GM21717 (cell line): ENCODE measurements at regions not wholly inside any gene's neighbourhood (a gene's known extent, or its start where the extent isn't known, plus 50 kb on each side); places are given as distances from the start of the nearest gene placed in this dataset.
A peak's percentile ranks its signal among the peaks of the same experiment; 100 is the strongest.
"Not testable (repeated sequence)": the region's sequence is repeated elsewhere in the genome, so short reads cannot be mapped to it uniquely, and the experiment has no call there.

Source experiments
- ATAC-seq: cut with Tn5 transposase; IDR thresholded peaks from one replicate; pipeline ENCODE4 v1.9.1; 2021; ENCODE audit warnings: mild to moderate bottlenecking, moderate library complexity; ENCODE audit not compliant: unreplicated experiment

GRCh38 chr2:207438414-207439126 lies 91.2 kb upstream of the CREB1 start:
- ATAC-seq, result no peak

- not testable (repeated sequence) for ATAC-seq
Observed at GRCh38 chr2:207439881-207440280, 89.9 kb upstream of the CREB1 start.

GRCh38 chr2:207444756-207445155 lies 85.0 kb upstream of the CREB1 start:
- no peak for ATAC-seq

- no peak for ATAC-seq
Observed at GRCh38 chr2:207446653-207447052, 83.1 kb upstream of the CREB1 start.

GRCh38 chr2:207448006-207448405 lies 81.8 kb upstream of the CREB1 start:
- ATAC-seq, result no peak

GRCh38 chr2:207449642-207450165 lies 80.1 kb upstream of the CREB1 start:
- no peak for ATAC-seq

GRCh38 chr2:207450186-207450585 lies 79.6 kb upstream of the CREB1 start:
- ATAC-seq, result no peak

- no peak for ATAC-seq
Observed at GRCh38 chr2:207458582-207458981, 71.2 kb upstream of the CREB1 start.

GRCh38 chr2:207459990-207460757 lies 69.6 kb upstream of the CREB1 start:
- peak; percentile 94 for ATAC-seq

- ATAC-seq, result no peak
Observed at GRCh38 chr2:207463433-207463832, 66.3 kb upstream of the CREB1 start.

GRCh38 chr2:207464007-207464406 lies 65.8 kb upstream of the CREB1 start:
- no peak for ATAC-seq

GRCh38 chr2:207465894-207466293 lies 63.9 kb upstream of the CREB1 start:
- no peak for ATAC-seq

- ATAC-seq, result peak; percentile 90
Observed at GRCh38 chr2:207467716-207468347, 61.9 kb upstream of the CREB1 start.

GRCh38 chr2:207468488-207468887 lies 61.3 kb upstream of the CREB1 start:
- no peak for ATAC-seq

- no peak for ATAC-seq
Observed at GRCh38 chr2:207469451-207469850, 60.3 kb upstream of the CREB1 start.

- ATAC-seq, result no peak
Observed at GRCh38 chr2:207469943-207470729, 59.6 kb upstream of the CREB1 start.

GRCh38 chr2:207471261-207471660 lies 58.5 kb upstream of the CREB1 start:
- ATAC-seq, result no peak

GRCh38 chr2:207472343-207473048 lies 57.3 kb upstream of the CREB1 start:
- no peak for ATAC-seq

- no peak for ATAC-seq
Observed at GRCh38 chr2:207473049-207473930, 56.5 kb upstream of the CREB1 start.
